BJ (cell line): ENCODE measurements at regions not wholly inside any gene's neighbourhood (a gene's known extent, or its start where the extent isn't known, plus 50 kb on each side); places are given as distances from the start of the nearest gene placed in this dataset.
A peak's percentile ranks its signal among the peaks of the same experiment; 100 is the strongest.

ENCODE experiments used
- CTCF ChIA-PET: fragments of 350-600 bp; formaldehyde crosslinking; extraction: SDS; loops from one replicate; lab custom pipeline; 2021; ENCODE audit warnings: antibody characterized with exemption, inconsistent platforms; lab: Yijun Ruan, JAX
- POLR2A ChIA-PET: fragments of 300-600 bp; sonication (Branson Sonifier 250); formaldehyde crosslinking; extraction: SDS; loops from one replicate; lab custom pipeline; 2021; ENCODE audit warnings: antibody characterized with exemption; lab: Charles Lee
- DNase-seq: peaks from one replicate; pipeline ENCODE4 v3.0.0-alpha.2; 2011; ENCODE audit warnings: low read depth
- H3K27me3 ChIP-seq: 2 replicates; pipeline ENCODE4 v1.6.0; 2011; ENCODE audit warnings: low read length; ENCODE audit not compliant: control insufficient read depth, insufficient read depth
- H3K36me3 ChIP-seq: 2 replicates; pipeline ENCODE4 v1.5.1; 2011; ENCODE audit warnings: low read length; ENCODE audit not compliant: control insufficient read depth, insufficient read depth
- H3K4me3 ChIP-seq: 2 replicates; pipeline ENCODE4 v1.5.1; 2011; ENCODE audit warnings: low read depth, mild to moderate bottlenecking, control low read depth, low read length
- CTCF ChIP-seq: IDR thresholded peaks from 2 replicates; pipeline ENCODE4 v1.5.1; 2011; ENCODE audit warnings: low read depth, mild to moderate bottlenecking, control low read depth, inconsistent platforms, low read length, moderate library complexity; ENCODE audit not compliant: insufficient read depth

- CTCF ChIA-PET = interaction anchor here (0.6 to 7.0 kb wide), 24 partner anchors 8 to 417 kb away, joined by 3 to 34 read pairs (median 4); no protein-coding TSS in a partner anchor
- DNase-seq = no peak
- no peaks in the 10 kb centered on the region for H3K36me3 ChIP-seq
- TF ChIP-seq CTCF = no peak
- no peak overlapping the region for H3K4me3 ChIP-seq
- POLR2A ChIA-PET = interaction anchor here (0.6 kb wide), 1 partner anchor 161 kb away, joined by 4 read pairs; no protein-coding TSS in a partner anchor
- no peaks in the 10 kb centered on the region for H3K27me3 ChIP-seq
These were observed 69.5 kb downstream of the COPS8 start for GRCh38 chr2:237154884-237155851.

GRCh38 chr2:237156031-237156856 lies 70.6 kb downstream of the COPS8 start:
- TF ChIP-seq CTCF = no peak
- no peaks in the 10 kb centered on the region for H3K36me3 ChIP-seq
- ChIA-PET CTCF (interaction anchor here (0.5 to 7.0 kb wide), 13 partner anchors 10 to 416 kb away, joined by 3 to 34 read pairs (median 4); no protein-coding TSS in a partner anchor), POLR2A (interaction anchor here (1.0 kb wide), 2 partner anchors 98 to 254 kb away, joined by 3 read pairs; no protein-coding TSS in a partner anchor)
- peak; percentile 69 for DNase-seq
- no peaks in the 10 kb centered on the region for H3K27me3 ChIP-seq
- H3K4me3 ChIP-seq = no peak overlapping the region

GRCh38 chr2:237156857-237157779 lies 71.4 kb downstream of the COPS8 start:
- H3K4me3 ChIP-seq = no peak overlapping the region
- no peaks in the 10 kb centered on the region for H3K27me3 ChIP-seq
- H3K36me3 ChIP-seq = no peaks in the 10 kb centered on the region
- ChIA-PET POLR2A (interaction anchor here (0.6 to 1.0 kb wide), 3 partner anchors 98 to 254 kb away, joined by 3 read pairs; no protein-coding TSS in a partner anchor), CTCF (interaction anchor here (0.5 to 7.0 kb wide), 14 partner anchors 9 to 415 kb away, joined by 3 to 34 read pairs (median 4); no protein-coding TSS in a partner anchor)
- DNase-seq = no peak
- TF ChIP-seq CTCF = no peak

- H3K36me3 ChIP-seq = no peaks in the 10 kb centered on the region
- H3K4me3 ChIP-seq = no peak overlapping the region
- H3K27me3 ChIP-seq = no peaks in the 10 kb centered on the region
- DNase-seq = no peak
- CTCF ChIA-PET = interaction anchor here (1.0 to 7.0 kb wide), 8 partner anchors 8 to 414 kb away, joined by 3 to 34 read pairs (median 8); no protein-coding TSS in a partner anchor
- TF ChIP-seq CTCF = no peak
- POLR2A ChIA-PET = interaction anchor here (0.6 kb wide), 1 partner anchor 253 kb away, joined by 3 read pairs; no protein-coding TSS in a partner anchor
These were observed 72.1 kb downstream of the COPS8 start for GRCh38 chr2:237157780-237158102.
